Stimulated activated CD8-positive, alpha-beta memory T cell treated with anti-CD3 and anti-CD28 coated beads, Interleukin-15, amount 100 ng/mL, for 48 hours (primary cell): ENCODE measurements at regions not wholly inside any gene's neighbourhood (a gene's known extent, or its start where the extent isn't known, plus 50 kb on each side); places are given as distances from the start of the nearest gene placed in this dataset.

ENCODE experiments used
- DNase-seq, 2 donors: peaks; one replicate each; pipeline ENCODE4 v3.0.0-alpha.2; 2020; ENCODE audit warnings: low read depth in 2 of 2

DNA sequence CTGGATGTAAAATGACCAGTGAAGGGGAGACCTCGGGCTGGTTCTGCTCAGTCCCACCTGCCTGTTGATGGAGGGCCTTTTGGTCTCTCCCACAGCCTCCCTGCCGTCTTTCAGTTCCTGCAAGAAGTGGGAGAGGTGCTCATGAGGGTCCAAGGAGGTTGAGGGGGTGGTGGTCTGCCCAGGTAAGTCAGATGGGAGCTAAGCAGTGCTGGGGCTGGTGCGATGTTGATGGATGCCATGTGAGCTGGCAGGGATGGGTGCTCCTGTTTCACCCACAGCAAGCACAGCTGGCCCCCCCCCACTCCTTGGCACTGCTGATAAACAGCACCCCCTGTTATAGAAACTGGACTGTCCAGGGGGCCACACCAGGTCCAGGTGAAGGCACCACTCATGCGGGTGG, 145.6 kb downstream of the NSG2 start:
- no peak for DNase-seq

GRCh38 chr5:174191850-174192655, 146.5 kb downstream of the NSG2 start:
- no peak for DNase-seq

- no peak for DNase-seq
Observed at GRCh38 chr5:174192901-174193300, 147.4 kb downstream of the NSG2 start.

- no peak for DNase-seq
Observed at GRCh38 chr5:174195517-174195916, 150.0 kb downstream of the NSG2 start.

GRCh38 chr5:174197929-174198328, 152.4 kb downstream of the NSG2 start:
- no peak for DNase-seq

- DNase-seq = no peak
Observed at GRCh38 chr5:174198541-174198940, 153.0 kb downstream of the NSG2 start.

DNA sequence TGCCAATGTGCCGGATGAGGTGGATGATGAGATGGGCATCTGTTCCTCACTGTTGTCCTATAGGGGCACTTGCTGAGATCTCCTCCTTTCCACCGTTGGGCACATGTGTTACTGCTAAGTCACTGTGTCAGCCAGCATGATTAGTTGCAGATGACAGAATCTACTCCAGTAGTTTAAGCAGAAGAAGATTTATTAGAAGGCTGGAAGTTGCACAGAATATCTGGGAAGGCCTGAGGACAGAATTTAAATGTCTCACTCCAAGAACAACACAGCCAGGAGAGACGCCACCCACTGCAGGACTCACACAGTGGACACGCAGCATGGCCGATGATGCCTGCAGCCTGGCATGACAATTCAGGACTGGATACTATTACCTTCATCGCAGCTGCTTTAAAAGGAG, 157.5 kb downstream of the NSG2 start:
- DNase-seq = no peak

- no peak for DNase-seq
Observed at GRCh38 chr5:174204535-174205313, 159.2 kb downstream of the NSG2 start.

GRCh38 chr5:174205939-174206338, 160.4 kb downstream of the NSG2 start:
- DNase-seq = no peak

GRCh38 chr5:174210596-174211276, 165.2 kb downstream of the NSG2 start:
- no peak for DNase-seq

GRCh38 chr5:174211277-174211626, 165.7 kb downstream of the NSG2 start:
- DNase-seq = no peak

- DNase-seq = no peak
Observed at GRCh38 chr5:174217527-174217926, 172.0 kb downstream of the NSG2 start.

DNA sequence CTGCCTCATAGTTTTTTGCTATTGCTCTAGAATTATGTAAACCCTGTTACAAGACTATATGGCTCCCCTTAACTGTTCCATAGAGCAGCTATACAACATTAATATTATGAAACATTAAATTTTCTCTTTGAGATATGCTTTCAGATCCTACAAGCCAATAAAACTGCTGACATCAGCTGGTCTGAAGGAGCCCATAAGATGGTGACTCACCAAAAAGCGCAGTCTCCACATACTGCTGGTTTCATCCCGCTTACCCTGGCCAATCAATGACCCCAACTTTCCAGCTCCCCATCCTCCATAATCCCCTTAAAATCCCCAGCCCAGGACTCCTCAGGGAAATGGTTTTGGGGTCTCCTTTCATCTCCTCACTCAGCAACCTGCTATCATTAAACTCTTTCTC, 172.7 kb downstream of the NSG2 start:
- no peak for DNase-seq

GRCh38 chr5:174220417-174220816, 174.9 kb downstream of the NSG2 start:
- DNase-seq = no peak

GRCh38 chr5:174221436-174221835, 175.9 kb downstream of the NSG2 start:
- no peak for DNase-seq

GRCh38 chr5:174221946-174222345, 176.4 kb downstream of the NSG2 start:
- DNase-seq = no peak

DNA sequence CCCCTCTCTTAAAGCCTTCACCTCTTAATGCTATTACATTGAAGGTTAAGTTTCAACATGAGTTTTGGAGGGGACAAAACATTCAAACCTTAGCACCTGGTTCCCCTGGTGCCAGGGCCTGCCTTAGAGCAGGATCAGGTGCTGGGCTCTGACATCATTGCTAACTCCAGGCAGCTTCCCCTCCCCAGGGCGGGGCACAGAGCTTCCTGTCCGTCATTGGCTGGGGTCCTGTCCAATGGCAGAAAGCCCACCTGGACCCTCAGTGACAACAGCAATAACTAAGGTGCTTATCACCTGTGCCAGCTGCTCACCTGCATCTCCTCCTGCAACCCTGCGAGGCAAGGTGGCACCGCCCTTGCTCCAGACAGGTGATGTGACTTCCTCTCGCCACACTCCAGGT, 177.4 kb downstream of the NSG2 start:
- DNase-seq = no peak

DNA sequence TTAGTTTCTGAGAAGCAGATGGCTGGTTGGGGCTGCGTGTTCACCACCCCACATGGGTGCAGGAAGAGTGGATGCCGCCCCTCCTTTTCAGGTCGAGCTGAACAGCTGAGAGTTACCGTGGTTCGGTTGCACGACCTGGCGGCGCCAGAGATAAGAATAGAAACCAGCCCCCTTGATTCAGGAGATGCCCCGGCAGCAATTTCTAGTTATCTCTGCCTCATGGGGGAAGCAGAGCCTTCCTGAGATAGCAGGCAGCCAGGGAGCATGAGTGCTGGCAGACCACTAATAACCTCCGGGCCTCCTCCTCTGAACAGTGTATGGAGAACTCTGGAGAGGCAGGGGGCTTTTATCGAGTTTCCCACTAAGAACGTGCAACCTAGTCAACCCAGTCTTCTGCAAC, 177.8 kb downstream of the NSG2 start:
- no peak for DNase-seq

DNA sequence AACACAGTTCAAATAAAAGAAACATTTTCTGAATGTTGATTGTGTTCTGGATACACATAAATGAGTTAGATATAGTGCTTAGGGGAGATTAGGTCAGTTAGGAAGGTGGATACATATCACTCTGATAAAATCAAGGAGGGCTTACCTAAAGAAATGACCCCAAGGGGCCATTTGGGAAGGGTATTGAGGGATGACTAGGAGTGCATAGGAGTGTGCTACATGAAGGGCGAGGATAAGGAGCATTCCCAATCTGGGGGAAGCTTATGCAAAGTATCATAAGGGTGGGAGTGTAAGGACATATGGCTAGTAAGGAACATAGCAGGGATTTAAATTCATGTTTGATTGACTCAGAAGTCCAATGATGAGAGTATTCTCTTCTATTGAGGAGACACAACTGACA, 183.6 kb downstream of the NSG2 start:
- DNase-seq = no peak

GRCh38 chr5:174229514-174230370, 184.2 kb downstream of the NSG2 start:
- DNase-seq = no peak

GRCh38 chr5:174231956-174232487, 186.5 kb downstream of the NSG2 start:
- no peak for DNase-seq

DNA sequence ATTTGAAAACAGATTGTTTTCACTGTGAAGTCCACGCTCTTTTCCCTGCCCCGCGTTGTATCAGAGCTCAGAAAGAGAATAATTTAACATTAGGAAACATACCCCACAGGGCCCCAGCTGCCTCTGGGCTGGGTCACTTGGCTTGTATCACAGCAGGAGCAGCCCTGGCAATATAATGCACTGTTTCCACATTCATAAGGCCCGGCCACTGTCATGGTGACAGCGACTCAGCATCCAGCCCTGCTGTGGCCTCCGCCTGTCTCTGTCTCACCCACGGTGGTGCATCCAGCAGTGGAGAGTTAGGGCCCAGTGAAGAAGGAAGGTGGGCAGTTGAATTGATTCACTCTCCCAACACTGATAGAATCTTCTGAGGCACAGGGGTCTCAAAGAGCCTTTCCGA, 188.9 kb downstream of the NSG2 start:
- no peak for DNase-seq
